Nephron progenitor cell (in vitro differentiated cells): ENCODE measurements at regions not wholly inside any gene's neighbourhood (a gene's known extent, or its start where the extent isn't known, plus 50 kb on each side); places are given as distances from the start of the nearest gene placed in this dataset.
A peak's percentile ranks its signal among the peaks of the same experiment; 100 is the strongest.

Source experiments
- DNase-seq: peaks from one replicate; pipeline ENCODE4 v3.0.0; 2021
- H3K27ac Mint-ChIP-seq: 2 replicates; pipeline ENCODE4 v1.8.0; 2021; ENCODE audit warnings: mild to moderate bottlenecking, moderate library complexity, mixed read lengths
- H3K27me3 Mint-ChIP-seq: 2 replicates; pipeline ENCODE4 v1.8.0; 2021; ENCODE audit warnings: mild to moderate bottlenecking, low read depth, mixed read lengths; ENCODE audit not compliant: poor library complexity
- H3K36me3 Mint-ChIP-seq: 2 replicates; pipeline ENCODE4 v1.8.0; 2021; ENCODE audit warnings: low read depth, mixed read lengths
- H3K4me1 Mint-ChIP-seq: 2 replicates; pipeline ENCODE4 v1.8.0; 2021; ENCODE audit warnings: mixed read lengths
- H3K4me3 Mint-ChIP-seq: 2 replicates; pipeline ENCODE4 v1.8.0; 2021; ENCODE audit warnings: mild to moderate bottlenecking, moderate library complexity, mixed read lengths
- H3K9me3 Mint-ChIP-seq: 2 replicates; pipeline ENCODE4 v1.8.0; 2021; ENCODE audit warnings: mild to moderate bottlenecking, moderate library complexity, mixed read lengths
- CTCF ChIP-seq: fragments of 200-600 bp; sonication (generic); IDR thresholded peaks from 2 replicates; pipeline ENCODE4 v1.5.0; 2021; ENCODE audit warnings: antibody characterized with exemption

GRCh38 chr14:95417492-95417891 lies 97.8 kb upstream of the CLMN start:
- Mint-ChIP-seq H3K9me3 (peaks cover 24% of the 10 kb centered on the region), H3K4me3 (no peak overlapping the region), H3K27ac (no peak overlapping the region), H3K27me3 (peaks cover 22% of the 10 kb centered on the region), H3K36me3 (no peaks in the 10 kb centered on the region), H3K4me1 (peaks cover 23% of the 10 kb centered on the region)
- no peak for TF ChIP-seq CTCF
- DNase-seq, result no peak

- Mint-ChIP-seq H3K4me1 (peaks cover 25% of the 10 kb centered on the region), H3K4me3 (no peak overlapping the region), H3K27ac (no peak overlapping the region), H3K27me3 (peaks cover 31% of the 10 kb centered on the region), H3K9me3 (peaks cover 13% of the 10 kb centered on the region), H3K36me3 (no peaks in the 10 kb centered on the region)
- DNase-seq, result no peak
- TF ChIP-seq CTCF, result no peak
These were observed 96.3 kb upstream of the CLMN start for GRCh38 chr14:95415993-95416392.

- peaks cover 30% of the 10 kb centered on the region for H3K27me3 Mint-ChIP-seq
- TF ChIP-seq CTCF, result no peak
- H3K9me3 Mint-ChIP-seq, result no peaks in the 10 kb centered on the region
- H3K36me3 Mint-ChIP-seq, result no peaks in the 10 kb centered on the region
- H3K4me1 Mint-ChIP-seq, result peaks cover 32% of the 10 kb centered on the region
- DNase-seq, result peak; percentile 28
- peak overlapping the region; percentile 14 for H3K4me3 Mint-ChIP-seq
- H3K27ac Mint-ChIP-seq, result peak overlapping the region; percentile 1
These were observed 93.8 kb upstream of the CLMN start for GRCh38 chr14:95413289-95414215.

GRCh38 chr14:95410838-95411237 lies 91.1 kb upstream of the CLMN start:
- H3K27me3 Mint-ChIP-seq, result peaks cover 18% of the 10 kb centered on the region
- no peaks in the 10 kb centered on the region for H3K36me3 Mint-ChIP-seq
- peaks cover 51% of the 10 kb centered on the region for H3K4me1 Mint-ChIP-seq
- no peak for DNase-seq
- no peak overlapping the region for H3K27ac Mint-ChIP-seq
- H3K4me3 Mint-ChIP-seq, result no peak overlapping the region
- no peaks in the 10 kb centered on the region for H3K9me3 Mint-ChIP-seq
- TF ChIP-seq CTCF, result no peak

GRCh38 chr14:95409477-95410272 lies 90.0 kb upstream of the CLMN start:
- Mint-ChIP-seq H3K4me1 (peaks cover 52% of the 10 kb centered on the region), H3K27ac (no peak overlapping the region), H3K36me3 (no peaks in the 10 kb centered on the region), H3K4me3 (no peak overlapping the region), H3K9me3 (no peaks in the 10 kb centered on the region), H3K27me3 (peaks cover 18% of the 10 kb centered on the region)
- DNase-seq, result no peak
- TF ChIP-seq CTCF, result no peak
